ENCODE measurements at regions not wholly inside any gene's neighbourhood (a gene's known extent, or its start where the extent isn't known, plus 50 kb on each side); places are given as distances from the start of the nearest gene placed in this dataset.

DNA sequence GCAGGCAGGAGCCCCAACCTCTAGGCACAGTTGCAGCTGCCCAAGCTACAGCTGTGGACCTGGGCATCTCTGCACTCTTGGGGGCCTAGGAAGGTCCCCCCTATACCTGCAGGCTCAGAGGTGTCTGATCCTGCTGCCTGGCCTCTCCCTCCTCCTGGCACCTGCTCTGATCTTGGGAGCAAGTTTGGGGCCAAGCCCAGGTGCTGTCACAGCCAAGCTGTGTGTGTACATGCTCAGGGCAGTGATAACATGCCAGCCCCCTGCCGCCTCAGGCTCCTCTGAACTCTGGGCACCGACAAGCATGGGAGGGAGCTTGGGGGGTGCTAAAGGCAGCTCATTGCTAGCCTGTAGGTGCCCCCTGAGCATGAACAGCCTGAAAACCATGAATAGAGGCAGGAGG lies 829.6 kb upstream of the VRK2 start:
- no peak for TF ChIP-seq CTCF (IDR thresholded peaks at IDR 0.05)
- TF ChIP-seq, protein P1, sequence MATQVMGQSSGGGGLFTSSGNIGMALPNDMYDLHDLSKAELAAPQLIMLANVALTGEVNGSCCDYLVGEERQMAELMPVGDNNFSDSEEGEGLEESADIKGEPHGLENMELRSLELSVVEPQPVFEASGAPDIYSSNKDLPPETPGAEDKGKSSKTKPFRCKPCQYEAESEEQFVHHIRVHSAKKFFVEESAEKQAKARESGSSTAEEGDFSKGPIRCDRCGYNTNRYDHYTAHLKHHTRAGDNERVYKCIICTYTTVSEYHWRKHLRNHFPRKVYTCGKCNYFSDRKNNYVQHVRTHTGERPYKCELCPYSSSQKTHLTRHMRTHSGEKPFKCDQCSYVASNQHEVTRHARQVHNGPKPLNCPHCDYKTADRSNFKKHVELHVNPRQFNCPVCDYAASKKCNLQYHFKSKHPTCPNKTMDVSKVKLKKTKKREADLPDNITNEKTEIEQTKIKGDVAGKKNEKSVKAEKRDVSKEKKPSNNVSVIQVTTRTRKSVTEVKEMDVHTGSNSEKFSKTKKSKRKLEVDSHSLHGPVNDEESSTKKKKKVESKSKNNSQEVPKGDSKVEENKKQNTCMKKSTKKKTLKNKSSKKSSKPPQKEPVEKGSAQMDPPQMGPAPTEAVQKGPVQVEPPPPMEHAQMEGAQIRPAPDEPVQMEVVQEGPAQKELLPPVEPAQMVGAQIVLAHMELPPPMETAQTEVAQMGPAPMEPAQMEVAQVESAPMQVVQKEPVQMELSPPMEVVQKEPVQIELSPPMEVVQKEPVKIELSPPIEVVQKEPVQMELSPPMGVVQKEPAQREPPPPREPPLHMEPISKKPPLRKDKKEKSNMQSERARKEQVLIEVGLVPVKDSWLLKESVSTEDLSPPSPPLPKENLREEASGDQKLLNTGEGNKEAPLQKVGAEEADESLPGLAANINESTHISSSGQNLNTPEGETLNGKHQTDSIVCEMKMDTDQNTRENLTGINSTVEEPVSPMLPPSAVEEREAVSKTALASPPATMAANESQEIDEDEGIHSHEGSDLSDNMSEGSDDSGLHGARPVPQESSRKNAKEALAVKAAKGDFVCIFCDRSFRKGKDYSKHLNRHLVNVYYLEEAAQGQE (IDR thresholded peaks at IDR 0.05; ENCODE audit: insufficient read depth in 1 of 2, low read depth in 2 of 2, low read length in 1 of 2), result no peak

Measured in Panc1 (cell line).